HG02840 (cell line): ENCODE measurements at regions not wholly inside any gene's neighbourhood (a gene's known extent, or its start where the extent isn't known, plus 50 kb on each side); places are given as distances from the start of the nearest gene placed in this dataset.

Experiments
- ATAC-seq: cut with Tn5 transposase; IDR thresholded peaks from one replicate; pipeline ENCODE4 v1.9.1; 2021; ENCODE audit warnings: mild to moderate bottlenecking, moderate library complexity, moderate number of reproducible peaks; ENCODE audit not compliant: unreplicated experiment, low FRiP score

- ATAC-seq = no peak
Observed at GRCh38 chr1:81635816-81636215, 164.9 kb upstream of the ADGRL2 start.

DNA sequence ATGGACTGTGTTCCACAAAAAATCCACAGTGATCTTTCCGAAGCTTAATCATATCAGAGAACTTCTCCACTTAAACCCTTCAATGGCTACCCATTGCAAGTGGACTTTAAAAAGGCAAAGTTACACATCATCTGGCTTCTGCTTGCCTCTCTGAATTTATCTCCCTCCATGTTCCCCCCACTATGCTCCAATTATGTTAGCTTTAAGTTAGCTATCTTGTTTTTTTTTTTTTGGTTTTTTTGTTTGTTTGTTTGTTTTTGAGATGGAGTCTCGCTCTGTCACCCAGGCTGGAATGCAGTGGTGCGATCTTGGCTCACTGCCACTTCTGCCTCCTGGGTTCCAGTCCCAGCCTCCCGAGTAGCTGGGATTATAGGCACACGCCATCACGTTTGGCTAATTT, 166.4 kb upstream of the ADGRL2 start:
- ATAC-seq = no peak

DNA sequence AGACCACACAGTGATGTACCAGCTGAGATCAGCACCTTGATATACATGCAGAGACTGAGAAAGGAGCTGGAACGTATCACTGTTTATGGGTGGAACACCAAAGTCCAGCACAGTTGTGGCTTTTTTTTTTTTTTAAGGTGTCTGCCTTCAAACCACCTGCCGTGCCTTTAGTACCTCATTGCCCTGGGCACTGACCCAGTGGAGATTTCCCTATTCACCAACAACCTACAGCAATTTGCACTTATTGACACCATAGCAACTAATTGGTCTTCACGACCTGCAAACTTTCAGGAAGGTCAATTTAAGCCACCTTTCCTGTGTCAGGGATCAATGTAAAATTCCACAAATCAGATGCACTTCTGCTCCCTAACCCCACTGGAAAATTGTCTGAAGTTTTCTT, 181.6 kb upstream of the ADGRL2 start:
- no peak for ATAC-seq

DNA sequence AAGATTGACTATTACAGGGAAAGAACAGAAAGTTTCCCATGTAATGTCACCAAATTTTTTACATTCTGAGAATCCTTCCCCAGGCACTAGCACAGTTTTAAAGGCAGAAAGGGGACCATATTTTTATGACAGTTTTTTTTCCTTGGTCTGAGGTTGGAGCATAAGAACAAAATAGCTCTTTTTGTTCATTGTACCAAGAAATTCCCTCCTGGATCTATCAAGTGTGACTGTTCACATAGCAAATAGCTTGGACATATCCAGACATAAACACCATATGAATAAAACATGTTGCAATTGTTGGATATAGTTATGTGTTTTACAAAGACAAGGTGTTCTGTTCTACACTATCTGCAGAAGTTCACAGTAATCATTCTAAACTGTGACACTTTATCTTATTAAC, 182.4 kb upstream of the ADGRL2 start:
- ATAC-seq = no peak

DNA sequence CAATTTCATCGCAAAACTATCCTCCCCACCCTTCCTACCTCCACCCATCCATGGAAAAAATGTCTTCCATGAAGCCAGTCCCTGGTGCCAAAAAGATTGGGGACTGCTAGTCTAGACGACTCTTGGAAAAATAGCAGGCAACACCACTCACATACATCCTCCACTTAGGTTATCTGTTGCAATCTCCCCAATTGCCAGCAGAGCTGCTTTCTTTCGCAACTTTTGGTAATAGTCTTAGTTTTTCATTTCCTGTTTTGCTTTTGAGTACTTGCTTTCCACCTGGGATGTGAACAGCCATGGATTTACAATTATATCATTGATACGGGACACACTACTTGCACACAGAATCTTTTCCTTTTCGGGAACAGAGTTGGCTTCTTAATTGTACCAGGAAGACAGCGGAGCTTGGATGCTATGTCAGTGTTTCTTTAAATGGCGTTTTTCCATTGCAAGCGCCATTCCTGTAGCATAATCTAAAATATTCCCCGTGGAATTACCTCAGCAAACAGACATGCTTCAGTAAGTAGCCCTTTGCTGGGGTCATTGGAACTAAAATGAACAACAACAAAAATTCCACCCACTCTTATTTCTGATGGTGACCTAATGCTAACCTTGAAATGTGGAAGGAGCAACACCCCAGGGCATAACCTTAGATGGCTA, 183.3 kb upstream of the ADGRL2 start:
- ATAC-seq = no peak

GRCh38 chr1:81613803-81614202, 186.9 kb upstream of the ADGRL2 start:
- no peak for ATAC-seq

GRCh38 chr1:81607924-81608323, 192.8 kb upstream of the ADGRL2 start:
- no peak for ATAC-seq

GRCh38 chr1:81607086-81607485, 193.6 kb upstream of the ADGRL2 start:
- no peak for ATAC-seq

GRCh38 chr1:81606656-81607055, 194.1 kb upstream of the ADGRL2 start:
- no peak for ATAC-seq

DNA sequence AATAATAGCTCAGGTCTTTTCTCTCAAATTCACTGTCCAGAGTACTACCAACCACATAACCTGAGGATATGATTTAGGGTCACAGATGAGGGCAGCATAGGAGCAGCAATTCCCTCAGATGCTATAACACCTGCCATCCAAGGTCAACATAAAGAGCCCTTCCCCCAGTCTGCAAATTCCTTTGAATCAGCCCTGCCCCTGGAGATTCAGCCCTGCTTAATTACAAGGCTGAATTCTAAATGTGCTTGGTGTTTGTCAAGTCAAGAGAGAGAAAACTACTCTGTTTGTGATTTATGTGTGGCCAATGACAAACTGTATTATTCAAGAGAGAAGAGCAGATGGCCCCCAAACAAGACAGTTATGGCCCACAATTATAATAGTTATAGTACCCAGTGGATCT, 195.7 kb upstream of the ADGRL2 start:
- no peak for ATAC-seq

GRCh38 chr1:81600878-81601622, 199.7 kb upstream of the ADGRL2 start:
- ATAC-seq = no peak

- no peak for ATAC-seq
Observed at GRCh38 chr1:81600363-81600762, 200.4 kb upstream of the ADGRL2 start.

- no peak for ATAC-seq
Observed at GRCh38 chr1:81598623-81599022, 202.1 kb upstream of the ADGRL2 start.

GRCh38 chr1:81597720-81598426, 202.9 kb upstream of the ADGRL2 start:
- ATAC-seq = no peak

DNA sequence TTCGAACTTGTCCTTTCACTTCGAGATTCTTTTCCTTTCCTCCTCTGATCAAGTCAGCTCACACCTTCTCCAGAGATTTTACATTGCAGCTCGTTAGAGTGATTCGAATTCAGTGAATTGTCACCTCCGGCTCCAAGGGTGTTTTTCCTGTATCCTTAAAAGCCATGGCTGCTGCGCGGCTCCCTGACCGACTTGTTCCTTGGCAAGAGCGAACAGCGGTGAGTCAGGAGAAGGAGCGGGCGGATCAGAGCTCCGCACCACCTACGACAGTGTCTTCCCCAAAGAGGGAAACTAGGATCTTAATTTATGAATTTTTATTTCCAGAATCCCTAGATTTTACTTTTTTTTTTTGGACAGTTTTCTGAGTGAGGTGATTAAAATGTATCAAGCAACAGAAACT, 204.4 kb upstream of the ADGRL2 start:
- ATAC-seq = no peak

DNA sequence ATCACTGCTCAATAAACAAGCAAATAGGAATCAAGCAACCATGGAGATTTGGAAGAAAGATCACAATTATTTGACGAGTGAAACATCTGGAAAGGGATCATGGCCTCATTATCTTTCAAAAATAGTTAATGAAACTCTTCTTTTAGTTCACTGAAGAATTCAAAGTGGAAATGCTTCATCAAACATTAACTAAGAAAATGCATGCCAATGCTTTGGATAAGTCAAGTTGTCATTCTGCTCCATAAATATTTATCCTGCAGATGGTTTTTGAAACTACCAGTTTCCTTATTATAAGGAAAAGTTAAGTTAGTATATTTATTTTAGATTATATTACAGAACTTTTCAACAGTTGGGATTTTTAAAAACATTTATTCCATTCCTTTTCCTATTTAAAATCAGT, 206.5 kb upstream of the ADGRL2 start:
- ATAC-seq = no peak

GRCh38 chr1:81592233-81592632, 208.5 kb upstream of the ADGRL2 start:
- ATAC-seq = no peak

DNA sequence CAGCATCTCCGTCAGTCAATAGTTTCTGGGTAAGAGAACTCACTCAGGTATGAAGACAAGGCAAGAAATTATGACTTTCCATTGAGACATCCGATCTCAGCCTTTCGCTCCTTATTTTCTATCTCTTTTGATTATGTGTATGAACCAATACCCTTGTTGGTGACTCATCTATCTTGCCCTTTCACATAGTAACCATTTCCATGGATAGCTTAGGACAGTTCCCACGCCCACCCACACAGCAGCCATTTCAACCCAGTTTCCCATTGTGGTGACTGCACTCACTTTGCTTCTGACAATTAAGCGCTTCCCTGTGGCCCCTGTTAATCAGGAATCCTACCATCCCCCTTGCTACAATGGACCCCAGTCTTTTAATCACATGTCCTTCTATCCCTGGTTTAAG, 210.6 kb upstream of the ADGRL2 start:
- no peak for ATAC-seq

GRCh38 chr1:81588149-81588548, 212.6 kb upstream of the ADGRL2 start:
- ATAC-seq = no peak

- no peak for ATAC-seq
Observed at GRCh38 chr1:81587426-81587825, 213.3 kb upstream of the ADGRL2 start.

GRCh38 chr1:81585371-81585770, 215.4 kb upstream of the ADGRL2 start:
- ATAC-seq = no peak

GRCh38 chr1:81584398-81584797, 216.3 kb upstream of the ADGRL2 start:
- ATAC-seq = no peak
